ENCODE measurements at regions not wholly inside any gene's neighbourhood (a gene's known extent, or its start where the extent isn't known, plus 50 kb on each side); places are given as distances from the start of the nearest gene placed in this dataset.
"Not testable (repeated sequence)": the region's sequence is repeated elsewhere in the genome, so short reads cannot be mapped to it uniquely, and the experiment has no call there.

- DNase-seq (ENCODE audit: low spot score): no peak
These were observed 884.5 kb upstream of the EPHA5 start for GRCh38 chr4:66554826-66555225.

GRCh38 chr4:66545301-66545700 lies 875.0 kb upstream of the EPHA5 start:
- not testable (repeated sequence) for DNase-seq (ENCODE audit: low spot score)

- DNase-seq (ENCODE audit: low spot score): no peak
These were observed 874.0 kb upstream of the EPHA5 start for GRCh38 chr4:66544281-66544680.

GRCh38 chr4:66539745-66540144 lies 869.5 kb upstream of the EPHA5 start:
- no peak for DNase-seq (ENCODE audit: low spot score)

- no peak for DNase-seq (ENCODE audit: low spot score)
These were observed 854.5 kb upstream of the EPHA5 start for GRCh38 chr4:66524781-66525180.

GRCh38 chr4:66522244-66522643 lies 852.0 kb upstream of the EPHA5 start:
- no peak for DNase-seq (ENCODE audit: low spot score)

GRCh38 chr4:66516940-66517339 lies 846.7 kb upstream of the EPHA5 start:
- DNase-seq (ENCODE audit: low spot score): no peak

- DNase-seq (ENCODE audit: low spot score): no peak
These were observed 836.7 kb upstream of the EPHA5 start for GRCh38 chr4:66506985-66507384.

- no peak for DNase-seq (ENCODE audit: low spot score)
These were observed 831.7 kb upstream of the EPHA5 start for GRCh38 chr4:66501997-66502396.

- DNase-seq (ENCODE audit: low spot score): no peak
These were observed 820.4 kb upstream of the EPHA5 start for GRCh38 chr4:66490729-66491128.

GRCh38 chr4:66489783-66490452 lies 819.6 kb upstream of the EPHA5 start:
- peak; percentile 22 for DNase-seq (ENCODE audit: low spot score)

GRCh38 chr4:66489370-66489769 lies 819.1 kb upstream of the EPHA5 start:
- DNase-seq (ENCODE audit: low spot score): no peak

GRCh38 chr4:66486068-66486467 lies 815.8 kb upstream of the EPHA5 start:
- DNase-seq (ENCODE audit: low spot score): no peak

- no peak for DNase-seq (ENCODE audit: low spot score)
These were observed 811.9 kb upstream of the EPHA5 start for GRCh38 chr4:66482186-66482585.

GRCh38 chr4:66475596-66475995 lies 805.3 kb upstream of the EPHA5 start:
- peak; percentile 3 for DNase-seq (ENCODE audit: low spot score)

GRCh38 chr4:66465111-66465510 lies 794.8 kb upstream of the EPHA5 start:
- peak; percentile 20 for DNase-seq (ENCODE audit: low spot score)

GRCh38 chr4:66462890-66463289 lies 792.6 kb upstream of the EPHA5 start:
- not testable (repeated sequence) for DNase-seq (ENCODE audit: low spot score)

- DNase-seq (ENCODE audit: low spot score): no peak
These were observed 781.5 kb upstream of the EPHA5 start for GRCh38 chr4:66451741-66452140.

GRCh38 chr4:66443008-66443407 lies 772.7 kb upstream of the EPHA5 start:
- DNase-seq (ENCODE audit: low spot score): no peak

GRCh38 chr4:66439508-66439907 lies 769.2 kb upstream of the EPHA5 start:
- DNase-seq (ENCODE audit: low spot score): no peak

GRCh38 chr4:66433706-66434105 lies 763.4 kb upstream of the EPHA5 start:
- no peak for DNase-seq (ENCODE audit: low spot score)

GRCh38 chr4:66430856-66431255 lies 760.6 kb upstream of the EPHA5 start:
- peak; percentile 3 for DNase-seq (ENCODE audit: low spot score)

- DNase-seq (ENCODE audit: low spot score): no peak
These were observed 759.0 kb upstream of the EPHA5 start for GRCh38 chr4:66429276-66429675.

GRCh38 chr4:66416425-66416824 lies 746.1 kb upstream of the EPHA5 start:
- no peak for DNase-seq (ENCODE audit: low spot score)

- DNase-seq (ENCODE audit: low spot score): no peak
These were observed 733.9 kb upstream of the EPHA5 start for GRCh38 chr4:66404141-66404540.
